HEK293 (cell line): ENCODE measurements at regions not wholly inside any gene's neighbourhood (a gene's known extent, or its start where the extent isn't known, plus 50 kb on each side); places are given as distances from the start of the nearest gene placed in this dataset.

Experiments
- CTCF ChIA-PET: fragments of 350-600 bp; formaldehyde crosslinking; extraction: SDS; loops from one replicate; lab custom pipeline; 2021; ENCODE audit warnings: antibody characterized with exemption; lab: Yijun Ruan, JAX
- POLR2A ChIA-PET: fragments of 300-600 bp; formaldehyde crosslinking; extraction: SDS; loops from one replicate; lab custom pipeline; 2020; ENCODE audit warnings: antibody characterized with exemption, inconsistent platforms; lab: Yijun Ruan, JAX
- H3K27ac ChIP-seq: fragments of 200-500 bp; sonication (Bioruptor generic); 2 replicates; pipeline ENCODE4 v1.5.1; 2014; ENCODE audit warnings: low read depth, low read length, control low read depth, inconsistent platforms; ENCODE audit errors: extremely low read depth
- H3K36me3 ChIP-seq, 2 experiments: fragments of 200-500 bp in 1 of 2; sonication (Bioruptor generic) in 1 of 2; 1 replicate in 1 of 2; 2 replicates in 1 of 2; pipeline ENCODE4 v1.5.1; 2014 to 2017; ENCODE audit warnings: inconsistent platforms in 2 of 2, low read length in 2 of 2; ENCODE audit not compliant: control insufficient read depth in 2 of 2, insufficient read depth in 1 of 2
- H3K4me1 ChIP-seq: fragments of 200-500 bp; sonication (Bioruptor generic); 2 replicates; pipeline ENCODE4 v1.5.1; 2014; ENCODE audit warnings: mild to moderate bottlenecking, low read length, inconsistent platforms; ENCODE audit not compliant: control insufficient read depth, insufficient read depth
- H3K4me3 ChIP-seq: 2 replicates; pipeline ENCODE4 v1.5.1; 2011; ENCODE audit warnings: low read depth, mild to moderate bottlenecking, control low read depth, low read length, moderate library complexity
- H3K9me3 ChIP-seq: fragments of 200-500 bp; sonication (Bioruptor generic); 2 replicates; pipeline ENCODE4 v1.5.1; 2014; ENCODE audit warnings: low read depth, low read length, inconsistent platforms; ENCODE audit not compliant: control insufficient read depth, insufficient read depth
- GLIS1 ChIP-seq: fragments of 450-650 bp; formaldehyde crosslinking; IDR thresholded peaks from 2 replicates; pipeline ENCODE4 v1.5.1; 2016; ENCODE audit warnings: missing biosample characterization, missing genetic modification characterization
- IKZF3 ChIP-seq: fragments of 450-650 bp; IDR thresholded peaks from 2 replicates; pipeline ENCODE4 v1.5.0; 2018; ENCODE audit warnings: missing biosample characterization, mild to moderate bottlenecking, missing genetic modification characterization, moderate library complexity
- MYNN ChIP-seq: fragments of 450-650 bp; formaldehyde crosslinking; IDR thresholded peaks from 2 replicates; pipeline ENCODE4 v1.5.1; 2016; ENCODE audit warnings: missing biosample characterization, missing genetic modification characterization, borderline replicate concordance
- PRDM1 ChIP-seq: fragments of 450-650 bp; formaldehyde crosslinking; IDR thresholded peaks from 2 replicates; pipeline ENCODE4; 2016; ENCODE audit warnings: missing biosample characterization, missing genetic modification characterization
- SETDB1 ChIP-seq: IDR thresholded peaks from one replicate; pipeline ENCODE4 v1.6.1; 2017; ENCODE audit warnings: mild to moderate bottlenecking, low read length, moderate library complexity, mixed read lengths; ENCODE audit not compliant: insufficient read length
- ZNF114 ChIP-seq: fragments of 450-650 bp; formaldehyde crosslinking; IDR thresholded peaks from 2 replicates; pipeline ENCODE4 v1.5.0; 2017; ENCODE audit warnings: missing biosample characterization, missing genetic modification characterization
- ZNF121 ChIP-seq: fragments of 450-650 bp; formaldehyde crosslinking; IDR thresholded peaks from 2 replicates; pipeline ENCODE4 v1.5.1; 2016; ENCODE audit warnings: missing biosample characterization, missing genetic modification characterization
- ZNF155 ChIP-seq: fragments of 450-650 bp; formaldehyde crosslinking; IDR thresholded peaks from 2 replicates; pipeline ENCODE4 v1.5.1; 2016; ENCODE audit warnings: missing biosample characterization, missing genetic modification characterization
- ZNF16 ChIP-seq: fragments of 450-650 bp; formaldehyde crosslinking; IDR thresholded peaks from 2 replicates; pipeline ENCODE4 v1.5.1; 2016; ENCODE audit warnings: low read depth, missing biosample characterization, missing genetic modification characterization
- ZNF223 ChIP-seq: fragments of 450-650 bp; formaldehyde crosslinking; IDR thresholded peaks from 2 replicates; pipeline ENCODE4 v1.5.1; 2016; ENCODE audit warnings: missing biosample characterization, missing genetic modification characterization
- ZNF529 ChIP-seq: fragments of 450-650 bp; formaldehyde crosslinking; IDR thresholded peaks from 2 replicates; pipeline ENCODE4 v1.5.1; 2017; ENCODE audit warnings: missing genetic modification characterization, missing biosample characterization; ENCODE audit not compliant: insufficient replicate concordance
- ZNF560 ChIP-seq: fragments of 450-650 bp; formaldehyde crosslinking; IDR thresholded peaks from 2 replicates; pipeline ENCODE4 v1.5.1; 2017; ENCODE audit warnings: missing biosample characterization, missing genetic modification characterization, borderline replicate concordance
- TF ChIP-seq, protein P1 (sequence below): fragments of 450-650 bp; formaldehyde crosslinking; IDR thresholded peaks from 2 replicates; pipeline ENCODE4 v1.5.1; 2016; ENCODE audit warnings: missing biosample characterization, missing genetic modification characterization
- TF ChIP-seq, protein P2 (sequence below): fragments of 450-650 bp; formaldehyde crosslinking; IDR thresholded peaks from 2 replicates; pipeline ENCODE4 v1.5.1; 2017; ENCODE audit warnings: missing biosample characterization, missing genetic modification characterization
- TF ChIP-seq, protein P3 (sequence below): fragments of 450-650 bp; formaldehyde crosslinking; IDR thresholded peaks from 2 replicates; pipeline ENCODE4 v1.5.1; 2016; ENCODE audit warnings: missing biosample characterization, missing genetic modification characterization, borderline replicate concordance
- TF ChIP-seq, protein P4 (sequence below): fragments of 450-650 bp; formaldehyde crosslinking; IDR thresholded peaks from 2 replicates; pipeline ENCODE4 v1.5.1; 2016; ENCODE audit warnings: missing biosample characterization, missing genetic modification characterization
- TF ChIP-seq, protein P5 (sequence below): fragments of 450-650 bp; formaldehyde crosslinking; IDR thresholded peaks from 2 replicates; pipeline ENCODE4 v1.5.1; 2016; ENCODE audit warnings: missing biosample characterization, missing genetic modification characterization

DNA sequence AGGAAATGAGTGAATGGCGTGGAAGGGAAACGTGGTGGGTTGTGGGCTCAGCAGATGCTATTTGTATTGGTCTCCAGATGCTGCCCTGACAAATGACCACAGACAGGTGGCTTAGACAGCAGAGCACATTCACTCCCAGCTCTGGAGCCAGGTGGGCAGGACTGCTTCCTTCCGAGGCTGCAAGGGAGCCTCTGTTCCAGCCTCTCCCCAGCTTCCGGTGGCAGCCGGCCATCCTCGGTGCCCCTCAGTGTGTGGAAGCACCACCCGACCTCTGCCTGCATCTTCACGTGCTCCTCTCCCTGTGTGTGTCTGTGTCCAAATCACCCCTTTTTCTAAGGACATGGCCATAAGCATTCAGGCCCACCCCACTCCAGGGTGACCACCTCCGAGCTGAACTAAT, 105.1 kb downstream of the SOX1 start:
- Histone ChIP-seq H3K4me1 (no peaks in the 10 kb centered on the region), H3K9me3 (no peaks in the 10 kb centered on the region), H3K36me3 (no peaks in the 10 kb centered on the region), H3K4me3 (no peak overlapping the region), H3K27ac (no peak overlapping the region)
- ChIA-PET CTCF (no interaction called here), POLR2A (no interaction called here)
- no peak for TF ChIP-seq ZNF16
- TF ChIP-seq, protein P1, sequence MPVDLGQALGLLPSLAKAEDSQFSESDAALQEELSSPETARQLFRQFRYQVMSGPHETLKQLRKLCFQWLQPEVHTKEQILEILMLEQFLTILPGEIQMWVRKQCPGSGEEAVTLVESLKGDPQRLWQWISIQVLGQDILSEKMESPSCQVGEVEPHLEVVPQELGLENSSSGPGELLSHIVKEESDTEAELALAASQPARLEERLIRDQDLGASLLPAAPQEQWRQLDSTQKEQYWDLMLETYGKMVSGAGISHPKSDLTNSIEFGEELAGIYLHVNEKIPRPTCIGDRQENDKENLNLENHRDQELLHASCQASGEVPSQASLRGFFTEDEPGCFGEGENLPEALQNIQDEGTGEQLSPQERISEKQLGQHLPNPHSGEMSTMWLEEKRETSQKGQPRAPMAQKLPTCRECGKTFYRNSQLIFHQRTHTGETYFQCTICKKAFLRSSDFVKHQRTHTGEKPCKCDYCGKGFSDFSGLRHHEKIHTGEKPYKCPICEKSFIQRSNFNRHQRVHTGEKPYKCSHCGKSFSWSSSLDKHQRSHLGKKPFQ (tag by site-specific recombination) = no peak
- no peak for TF ChIP-seq SETDB1
- TF ChIP-seq, protein P2, sequence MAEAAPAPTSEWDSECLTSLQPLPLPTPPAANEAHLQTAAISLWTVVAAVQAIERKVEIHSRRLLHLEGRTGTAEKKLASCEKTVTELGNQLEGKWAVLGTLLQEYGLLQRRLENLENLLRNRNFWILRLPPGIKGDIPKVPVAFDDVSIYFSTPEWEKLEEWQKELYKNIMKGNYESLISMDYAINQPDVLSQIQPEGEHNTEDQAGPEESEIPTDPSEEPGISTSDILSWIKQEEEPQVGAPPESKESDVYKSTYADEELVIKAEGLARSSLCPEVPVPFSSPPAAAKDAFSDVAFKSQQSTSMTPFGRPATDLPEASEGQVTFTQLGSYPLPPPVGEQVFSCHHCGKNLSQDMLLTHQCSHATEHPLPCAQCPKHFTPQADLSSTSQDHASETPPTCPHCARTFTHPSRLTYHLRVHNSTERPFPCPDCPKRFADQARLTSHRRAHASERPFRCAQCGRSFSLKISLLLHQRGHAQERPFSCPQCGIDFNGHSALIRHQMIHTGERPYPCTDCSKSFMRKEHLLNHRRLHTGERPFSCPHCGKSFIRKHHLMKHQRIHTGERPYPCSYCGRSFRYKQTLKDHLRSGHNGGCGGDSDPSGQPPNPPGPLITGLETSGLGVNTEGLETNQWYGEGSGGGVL (tag by site-specific recombination) = no peak
- TF ChIP-seq ZNF560 (tag by site-specific recombination) = no peak
- TF ChIP-seq, protein P3, sequence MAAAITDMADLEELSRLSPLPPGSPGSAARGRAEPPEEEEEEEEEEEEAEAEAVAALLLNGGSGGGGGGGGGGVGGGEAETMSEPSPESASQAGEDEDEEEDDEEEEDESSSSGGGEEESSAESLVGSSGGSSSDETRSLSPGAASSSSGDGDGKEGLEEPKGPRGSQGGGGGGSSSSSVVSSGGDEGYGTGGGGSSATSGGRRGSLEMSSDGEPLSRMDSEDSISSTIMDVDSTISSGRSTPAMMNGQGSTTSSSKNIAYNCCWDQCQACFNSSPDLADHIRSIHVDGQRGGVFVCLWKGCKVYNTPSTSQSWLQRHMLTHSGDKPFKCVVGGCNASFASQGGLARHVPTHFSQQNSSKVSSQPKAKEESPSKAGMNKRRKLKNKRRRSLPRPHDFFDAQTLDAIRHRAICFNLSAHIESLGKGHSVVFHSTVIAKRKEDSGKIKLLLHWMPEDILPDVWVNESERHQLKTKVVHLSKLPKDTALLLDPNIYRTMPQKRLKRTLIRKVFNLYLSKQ (tag by site-specific recombination) = no peak
- TF ChIP-seq IKZF3 (tag by site-specific recombination) = no peak
- TF ChIP-seq PRDM1 (tag by site-specific recombination) = no peak
- no peak for TF ChIP-seq MYNN (tag by site-specific recombination)
- TF ChIP-seq ZNF114 (tag by site-specific recombination) = no peak
- no peak for TF ChIP-seq ZNF529 (tag by site-specific recombination)
- no peak for TF ChIP-seq ZNF155 (tag by site-specific recombination)

DNA sequence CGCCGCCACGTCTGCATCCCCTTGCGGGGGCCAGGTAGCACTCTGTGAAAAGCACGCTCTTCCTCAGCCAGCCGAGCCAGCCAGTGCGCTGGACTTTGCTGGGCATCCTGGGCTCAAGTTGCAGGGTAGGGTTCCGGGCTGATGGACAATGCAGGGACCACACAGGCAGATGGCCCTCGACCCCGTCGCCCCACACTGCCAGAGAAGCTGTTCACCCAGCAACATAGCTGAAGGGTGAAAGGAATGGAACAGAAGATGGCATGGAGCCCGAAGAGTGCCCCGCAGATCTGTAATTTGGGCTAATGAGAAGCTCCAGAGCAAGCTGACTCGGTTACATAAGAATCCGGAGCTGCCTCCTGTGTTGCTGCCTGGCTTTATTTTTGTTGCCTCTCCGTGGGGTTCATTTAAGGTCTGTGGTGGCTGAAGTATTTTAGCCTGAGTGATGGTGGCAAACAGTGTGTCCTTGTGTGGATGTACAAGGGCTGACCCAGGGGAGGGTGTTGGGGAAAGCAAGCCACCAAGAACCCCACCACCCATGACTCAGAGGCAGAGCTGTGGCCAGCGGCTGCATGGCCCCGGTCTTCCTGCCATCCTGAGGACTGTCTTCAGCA, 105.8 kb downstream of the SOX1 start:
- ChIA-PET POLR2A (no interaction called here), CTCF (interaction anchor here (0.6 kb wide), 1 partner anchor 272 kb away, joined by 3 read pairs; no protein-coding TSS in a partner anchor)
- TF ChIP-seq, protein P4, sequence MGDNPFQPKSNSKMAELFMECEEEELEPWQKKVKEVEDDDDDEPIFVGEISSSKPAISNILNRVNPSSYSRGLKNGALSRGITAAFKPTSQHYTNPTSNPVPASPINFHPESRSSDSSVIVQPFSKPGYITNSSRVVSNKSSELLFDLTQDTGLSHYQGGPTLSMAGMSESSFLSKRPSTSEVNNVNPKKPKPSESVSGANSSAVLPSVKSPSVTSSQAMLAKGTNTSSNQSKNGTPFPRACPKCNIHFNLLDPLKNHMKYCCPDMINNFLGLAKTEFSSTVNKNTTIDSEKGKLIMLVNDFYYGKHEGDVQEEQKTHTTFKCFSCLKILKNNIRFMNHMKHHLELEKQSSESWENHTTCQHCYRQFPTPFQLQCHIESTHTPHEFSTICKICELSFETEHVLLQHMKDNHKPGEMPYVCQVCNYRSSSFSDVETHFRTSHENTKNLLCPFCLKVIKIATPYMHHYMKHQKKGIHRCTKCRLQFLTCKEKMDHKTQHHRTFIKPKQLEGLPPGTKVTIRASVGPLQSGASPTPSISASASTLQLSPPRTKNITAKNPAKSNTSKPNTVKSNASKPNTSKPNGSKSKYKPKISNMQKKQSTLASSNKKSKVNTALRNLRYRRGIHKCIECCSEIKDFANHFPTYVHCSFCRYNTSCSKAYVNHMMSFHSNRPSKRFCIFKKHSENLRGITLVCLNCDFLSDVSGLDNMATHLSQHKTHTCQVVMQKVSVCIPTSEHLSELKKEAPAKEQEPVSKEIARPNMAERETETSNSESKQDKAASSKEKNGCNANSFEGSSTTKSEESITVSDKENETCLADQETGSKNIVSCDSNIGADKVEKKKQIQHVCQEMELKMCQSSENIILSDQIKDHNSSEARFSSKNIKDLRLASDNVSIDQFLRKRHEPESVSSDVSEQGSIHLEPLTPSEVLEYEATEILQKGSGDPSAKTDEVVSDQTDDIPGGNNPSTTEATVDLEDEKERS (tag by site-specific recombination) = no peak
- no peak for TF ChIP-seq GLIS1 (tag by site-specific recombination)
- no peak for TF ChIP-seq ZNF223 (tag by site-specific recombination)
- TF ChIP-seq ZNF121 (tag by site-specific recombination) = no peak
- TF ChIP-seq, protein P5, sequence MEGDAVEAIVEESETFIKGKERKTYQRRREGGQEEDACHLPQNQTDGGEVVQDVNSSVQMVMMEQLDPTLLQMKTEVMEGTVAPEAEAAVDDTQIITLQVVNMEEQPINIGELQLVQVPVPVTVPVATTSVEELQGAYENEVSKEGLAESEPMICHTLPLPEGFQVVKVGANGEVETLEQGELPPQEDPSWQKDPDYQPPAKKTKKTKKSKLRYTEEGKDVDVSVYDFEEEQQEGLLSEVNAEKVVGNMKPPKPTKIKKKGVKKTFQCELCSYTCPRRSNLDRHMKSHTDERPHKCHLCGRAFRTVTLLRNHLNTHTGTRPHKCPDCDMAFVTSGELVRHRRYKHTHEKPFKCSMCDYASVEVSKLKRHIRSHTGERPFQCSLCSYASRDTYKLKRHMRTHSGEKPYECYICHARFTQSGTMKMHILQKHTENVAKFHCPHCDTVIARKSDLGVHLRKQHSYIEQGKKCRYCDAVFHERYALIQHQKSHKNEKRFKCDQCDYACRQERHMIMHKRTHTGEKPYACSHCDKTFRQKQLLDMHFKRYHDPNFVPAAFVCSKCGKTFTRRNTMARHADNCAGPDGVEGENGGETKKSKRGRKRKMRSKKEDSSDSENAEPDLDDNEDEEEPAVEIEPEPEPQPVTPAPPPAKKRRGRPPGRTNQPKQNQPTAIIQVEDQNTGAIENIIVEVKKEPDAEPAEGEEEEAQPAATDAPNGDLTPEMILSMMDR (tag by site-specific recombination) = no peak
- H3K36me3 ChIP-seq = no peaks in the 10 kb centered on the region
- no peaks in the 10 kb centered on the region for H3K9me3 ChIP-seq
- no peaks in the 10 kb centered on the region for H3K4me1 ChIP-seq
- no peak overlapping the region for H3K4me3 ChIP-seq
- no peak overlapping the region for H3K27ac ChIP-seq
